Putamen (tissue), 1 donor: ENCODE measurements at regions not wholly inside any gene's neighbourhood (a gene's known extent, or its start where the extent isn't known, plus 50 kb on each side); places are given as distances from the start of the nearest gene placed in this dataset.

Experiments used
- DNase-seq: peaks from one replicate; pipeline ENCODE4 v3.0.0-alpha.2; 2016; ENCODE audit warnings: low spot score

GRCh38 chr12:12016284-12017100, 54.2 kb upstream of the BCL2L14 start:
- DNase-seq = no peak

GRCh38 chr12:12017135-12017581, 53.6 kb upstream of the BCL2L14 start:
- DNase-seq = no peak

- DNase-seq = no peak
These were observed 52.9 kb upstream of the BCL2L14 start for GRCh38 chr12:12017798-12018197.

GRCh38 chr12:12018454-12018853, 52.3 kb upstream of the BCL2L14 start:
- peak; percentile 39 for DNase-seq

- no peak for DNase-seq
These were observed 50.9 kb upstream of the BCL2L14 start for GRCh38 chr12:12019881-12020280.

GRCh38 chr12:12020762-12021161, 50.0 kb upstream of the BCL2L14 start:
- no peak for DNase-seq
